ENCODE measurements at regions not wholly inside any gene's neighbourhood (a gene's known extent, or its start where the extent isn't known, plus 50 kb on each side); places are given as distances from the start of the nearest gene placed in this dataset.
"Not testable (repeated sequence)": the region's sequence is repeated elsewhere in the genome, so short reads cannot be mapped to it uniquely, and the experiment has no call there.

DNA sequence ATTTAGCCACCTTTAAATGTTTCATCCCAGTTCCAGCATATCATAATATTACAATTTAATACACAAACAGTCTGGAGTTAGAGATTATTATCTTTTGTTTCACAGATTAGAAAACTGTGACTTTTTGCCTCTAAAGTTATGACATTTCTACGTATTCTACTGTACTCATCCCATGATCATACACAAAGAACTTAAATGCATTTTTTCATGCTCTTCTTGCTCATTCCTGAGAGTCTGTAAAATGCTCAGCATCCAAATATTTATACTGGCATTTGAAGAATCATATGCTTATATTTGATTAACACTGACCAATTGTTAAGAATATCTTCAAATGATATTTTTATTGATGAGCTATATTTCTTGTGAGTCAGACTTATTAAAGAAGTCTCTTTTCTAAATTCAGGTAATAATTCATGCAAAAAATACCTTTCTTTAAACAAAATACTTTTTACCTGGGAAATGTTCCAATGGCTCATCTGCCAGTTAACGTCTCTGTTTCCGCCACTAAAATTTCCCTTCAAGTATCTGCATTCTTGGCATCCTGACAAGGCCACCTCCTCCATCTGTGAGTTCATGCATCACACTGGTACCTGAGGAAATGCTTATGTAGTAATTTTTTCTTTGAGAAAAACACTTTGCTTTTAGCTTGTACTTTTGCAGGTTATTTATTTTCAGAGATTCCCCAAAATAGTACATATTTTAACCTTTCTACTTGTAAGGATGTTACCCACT is 139.6 kb upstream of the RASA1 start:
- ATAC-seq (replicated peaks in 1 of 4): peak in 1 of 4 experiments; percentile 48

GRCh38 chr5:87129046-87129445 is 138.6 kb upstream of the RASA1 start:
- ChIA-PET CTCF (no interaction called here), POLR2A (no interaction called here)
- no peak overlapping the region for H3K4me3 Mint-ChIP-seq
- H3K36me3 Mint-ChIP-seq: no peaks in the 10 kb centered on the region
- WGBS (ENCODE audit: insufficient coverage): 100% methylated on average over 1 of the region's 1 CpG
- no peak overlapping the region for H3K27ac ChIP-seq (ENCODE audit: low read length)
- H3K27me3 Mint-ChIP-seq: no peaks in the 10 kb centered on the region
- no peaks in the 10 kb centered on the region for H3K27me3 ChIP-seq (replicated peaks in 1 of 2; ENCODE audit: control insufficient read depth in 2 of 2, extremely low read depth in 1 of 2, insufficient read depth in 2 of 2, low read length in 1 of 2)
- H3K4me3 ChIP-seq (ENCODE audit: control insufficient read depth in 1 of 2, extremely low read depth in 1 of 2, low read length in 1 of 2): no peak overlapping the region
- no peaks in the 10 kb centered on the region for H3K9me3 Mint-ChIP-seq
- no peak for DNase-seq
- no peak for ATAC-seq (replicated peaks in 1 of 4)
- H3K4me1 Mint-ChIP-seq: peaks cover 19 to 21% (median 21%) of the 10 kb centered on the region in 3 donors
- no peaks in the 10 kb centered on the region for H3K9me3 ChIP-seq
- H3K27ac Mint-ChIP-seq: no peak overlapping the region
- H3K36me3 ChIP-seq (ENCODE audit: control insufficient read depth in 2 of 2, extremely low read depth in 1 of 2, insufficient read depth in 1 of 2, low read length in 1 of 2): no peaks in the 10 kb centered on the region
- H3K4me1 ChIP-seq (ENCODE audit: control insufficient read depth in 1 of 2, extremely low read depth in 1 of 2, insufficient read depth in 2 of 2, low read length in 2 of 2): peaks cover 0 to 3% of the 10 kb centered on the region in 2 experiments

More for the DNA sequence above, 139.6 kb upstream of the RASA1 start:
- Mint-ChIP-seq H3K27ac (peak overlapping the region; percentile 6 to 70), H3K27me3 (no peaks in the 10 kb centered on the region), H3K36me3 (no peaks in the 10 kb centered on the region), H3K9me3 (no peaks in the 10 kb centered on the region), H3K4me1 (peaks cover 19 to 25% (median 25%) of the 10 kb centered on the region in 3 donors), H3K4me3 (no peak overlapping the region)
- H3K36me3 ChIP-seq (ENCODE audit: control insufficient read depth in 2 of 2, extremely low read depth in 1 of 2, insufficient read depth in 1 of 2, low read length in 1 of 2): no peaks in the 10 kb centered on the region
- H3K27ac ChIP-seq (ENCODE audit: low read length): no peak overlapping the region
- POLR2A ChIA-PET: no interaction called here
- CTCF ChIA-PET: no interaction called here
- DNase-seq: peak in 4 of 35 experiments; percentile 1 to 18 (median 10)
- H3K4me3 ChIP-seq (ENCODE audit: control insufficient read depth in 1 of 2, extremely low read depth in 1 of 2, low read length in 1 of 2): no peak overlapping the region
- H3K9me3 ChIP-seq: no peaks in the 10 kb centered on the region
- peaks cover 0 to 3% of the 10 kb centered on the region in 2 experiments for H3K4me1 ChIP-seq (ENCODE audit: control insufficient read depth in 1 of 2, extremely low read depth in 1 of 2, insufficient read depth in 2 of 2, low read length in 2 of 2)
- 80% methylated on average over 1 of the region's 3 CpGs for WGBS (ENCODE audit: insufficient coverage)
- H3K27me3 ChIP-seq (replicated peaks in 1 of 2; ENCODE audit: control insufficient read depth in 2 of 2, extremely low read depth in 1 of 2, insufficient read depth in 2 of 2, low read length in 1 of 2): no peaks in the 10 kb centered on the region

- ATAC-seq (replicated peaks in 1 of 4) (no peak), DNase-seq (no peak)
- no peak overlapping the region for H3K27ac ChIP-seq (ENCODE audit: low read length)
- Mint-ChIP-seq H3K4me1 (peaks cover 11 to 14% (median 11%) of the 10 kb centered on the region in 3 donors), H3K27me3 (no peaks in the 10 kb centered on the region), H3K27ac (no peak overlapping the region), H3K9me3 (peaks cover 0 to 5% (median 4%) of the 10 kb centered on the region in 3 donors), H3K4me3 (no peak overlapping the region), H3K36me3 (no peaks in the 10 kb centered on the region)
- ChIA-PET CTCF (interaction anchor here in 1 of 2 donors (1.4 kb wide), 1 partner anchor 26 kb away, joined by 3 read pairs; no protein-coding TSS in a partner anchor), POLR2A (no interaction called here)
- peaks cover 0 to under 1% of the 10 kb centered on the region in 2 experiments for H3K4me1 ChIP-seq (ENCODE audit: control insufficient read depth in 1 of 2, extremely low read depth in 1 of 2, insufficient read depth in 2 of 2, low read length in 2 of 2)
- H3K36me3 ChIP-seq (ENCODE audit: control insufficient read depth in 2 of 2, extremely low read depth in 1 of 2, insufficient read depth in 1 of 2, low read length in 1 of 2): no peaks in the 10 kb centered on the region
- H3K9me3 ChIP-seq: no peaks in the 10 kb centered on the region
- no peaks in the 10 kb centered on the region for H3K27me3 ChIP-seq (replicated peaks in 1 of 2; ENCODE audit: control insufficient read depth in 2 of 2, extremely low read depth in 1 of 2, insufficient read depth in 2 of 2, low read length in 1 of 2)
- no peak overlapping the region for H3K4me3 ChIP-seq (ENCODE audit: control insufficient read depth in 1 of 2, extremely low read depth in 1 of 2, low read length in 1 of 2)
These were observed 135.0 kb upstream of the RASA1 start for GRCh38 chr5:87132696-87133095.

- H3K4me3 Mint-ChIP-seq; H3K9me3 ChIP-seq; H3K36me3 ChIP-seq (ENCODE audit: control insufficient read depth in 2 of 2, extremely low read depth in 1 of 2, insufficient read depth in 1 of 2, low read length in 1 of 2); CTCF ChIA-PET; ATAC-seq (replicated peaks in 1 of 4); POLR2A ChIA-PET; H3K4me1 Mint-ChIP-seq; H3K4me1 ChIP-seq (ENCODE audit: control insufficient read depth in 1 of 2, extremely low read depth in 1 of 2, insufficient read depth in 2 of 2, low read length in 2 of 2); H3K27ac Mint-ChIP-seq; H3K36me3 Mint-ChIP-seq; H3K9me3 Mint-ChIP-seq; H3K4me3 ChIP-seq (ENCODE audit: control insufficient read depth in 1 of 2, extremely low read depth in 1 of 2, low read length in 1 of 2); DNase-seq; H3K27ac ChIP-seq (ENCODE audit: low read length); H3K27me3 ChIP-seq (replicated peaks in 1 of 2; ENCODE audit: control insufficient read depth in 2 of 2, extremely low read depth in 1 of 2, insufficient read depth in 2 of 2, low read length in 1 of 2); H3K27me3 Mint-ChIP-seq: not testable (repeated sequence)
These were observed 133.2 kb upstream of the RASA1 start for GRCh38 chr5:87134513-87134912.

DNA sequence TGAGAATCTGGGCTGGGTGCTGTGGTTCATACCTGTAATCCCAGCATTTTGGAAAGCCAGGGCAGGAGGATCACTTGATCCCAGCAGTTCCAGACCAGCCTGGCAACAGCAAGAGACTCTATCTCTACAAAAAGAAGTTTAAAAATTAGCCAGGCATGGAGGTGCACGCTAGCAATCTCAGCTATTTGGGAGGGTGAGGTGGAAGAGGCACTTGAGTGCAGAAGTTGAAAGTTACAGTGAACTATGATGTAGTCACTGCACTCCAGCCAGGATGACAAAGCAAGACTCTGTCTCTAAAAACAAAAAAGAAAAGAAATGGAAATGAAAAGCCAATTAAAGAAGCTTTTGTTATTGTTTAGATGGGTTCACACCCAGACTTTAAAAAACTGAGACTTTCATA is 131.6 kb upstream of the RASA1 start:
- no CpG with 5 or more reads among the region's 1 CpG for WGBS (ENCODE audit: insufficient coverage)
- ATAC-seq (replicated peaks in 1 of 4): no peak

DNA sequence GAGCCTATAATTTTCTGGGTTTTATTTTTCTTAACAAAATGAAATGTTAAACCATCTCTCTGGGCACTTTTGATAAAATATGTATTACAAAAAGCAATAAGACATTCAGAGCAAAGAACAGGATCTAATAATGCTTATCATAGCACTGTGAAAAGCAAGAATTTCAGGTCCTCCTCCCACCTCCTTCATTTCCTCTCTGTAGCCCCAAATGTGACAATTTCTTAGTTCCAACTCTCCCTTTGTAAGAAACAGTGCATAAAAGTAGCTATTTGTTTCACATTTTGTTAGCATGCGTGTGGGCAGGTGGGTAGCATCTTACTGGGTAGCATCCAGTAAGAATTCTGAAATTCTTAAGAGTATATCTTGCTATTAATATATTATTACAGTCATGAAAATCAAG is 130.9 kb upstream of the RASA1 start:
- H3K4me1 ChIP-seq (ENCODE audit: control insufficient read depth in 1 of 2, extremely low read depth in 1 of 2, insufficient read depth in 2 of 2, low read length in 2 of 2): no peaks in the 10 kb centered on the region
- H3K4me3 ChIP-seq (ENCODE audit: control insufficient read depth in 1 of 2, extremely low read depth in 1 of 2, low read length in 1 of 2): no peak overlapping the region
- DNase-seq: no peak
- H3K27me3 ChIP-seq (replicated peaks in 1 of 2; ENCODE audit: control insufficient read depth in 2 of 2, extremely low read depth in 1 of 2, insufficient read depth in 2 of 2, low read length in 1 of 2): no peaks in the 10 kb centered on the region
- no peak overlapping the region for H3K27ac Mint-ChIP-seq
- WGBS (ENCODE audit: insufficient coverage): no CpG with 5 or more reads among the region's 1 CpG
- H3K36me3 Mint-ChIP-seq: no peaks in the 10 kb centered on the region
- ChIA-PET CTCF (no interaction called here), POLR2A (interaction anchor here in 1 of 2 donors (0.6 kb wide), 1 partner anchor 1461 kb away, joined by 3 read pairs; no protein-coding TSS in a partner anchor)
- H3K4me3 Mint-ChIP-seq: no peak overlapping the region
- peaks cover 0 to 5% (median 4%) of the 10 kb centered on the region in 3 donors for H3K9me3 Mint-ChIP-seq
- no peaks in the 10 kb centered on the region for H3K9me3 ChIP-seq
- no peak for ATAC-seq (replicated peaks in 1 of 4)
- H3K36me3 ChIP-seq (ENCODE audit: control insufficient read depth in 2 of 2, extremely low read depth in 1 of 2, insufficient read depth in 1 of 2, low read length in 1 of 2): no peaks in the 10 kb centered on the region
- H3K4me1 Mint-ChIP-seq: peaks cover 0 to 7% (median 0%) of the 10 kb centered on the region in 3 donors
- H3K27me3 Mint-ChIP-seq: no peaks in the 10 kb centered on the region
- H3K27ac ChIP-seq (ENCODE audit: low read length): no peak overlapping the region

More for the DNA sequence above, 131.6 kb upstream of the RASA1 start:
- peaks cover 0 to 5% (median 4%) of the 10 kb centered on the region in 3 donors for H3K9me3 Mint-ChIP-seq
- H3K9me3 ChIP-seq: no peaks in the 10 kb centered on the region
- no peak overlapping the region for H3K27ac ChIP-seq (ENCODE audit: low read length)
- H3K4me1 ChIP-seq (ENCODE audit: control insufficient read depth in 1 of 2, extremely low read depth in 1 of 2, insufficient read depth in 2 of 2, low read length in 2 of 2): no peaks in the 10 kb centered on the region
- ChIA-PET CTCF (interaction anchor here in 1 of 2 donors (0.7 kb wide), 1 partner anchor 26 kb away, joined by 3 read pairs; no protein-coding TSS in a partner anchor), POLR2A (no interaction called here)
- peaks cover 0 to 7% (median 0%) of the 10 kb centered on the region in 3 donors for H3K4me1 Mint-ChIP-seq
- no peaks in the 10 kb centered on the region for H3K36me3 ChIP-seq (ENCODE audit: control insufficient read depth in 2 of 2, extremely low read depth in 1 of 2, insufficient read depth in 1 of 2, low read length in 1 of 2)
- no peaks in the 10 kb centered on the region for H3K27me3 ChIP-seq (replicated peaks in 1 of 2; ENCODE audit: control insufficient read depth in 2 of 2, extremely low read depth in 1 of 2, insufficient read depth in 2 of 2, low read length in 1 of 2)
- no peak for DNase-seq
- H3K27me3 Mint-ChIP-seq: no peaks in the 10 kb centered on the region
- no peak overlapping the region for H3K4me3 Mint-ChIP-seq
- no peak overlapping the region for H3K27ac Mint-ChIP-seq
- no peak overlapping the region for H3K4me3 ChIP-seq (ENCODE audit: control insufficient read depth in 1 of 2, extremely low read depth in 1 of 2, low read length in 1 of 2)
- H3K36me3 Mint-ChIP-seq: no peaks in the 10 kb centered on the region
